Transverse colon (tissue), 3 donors: ENCODE measurements at regions not wholly inside any gene's neighbourhood (a gene's known extent, or its start where the extent isn't known, plus 50 kb on each side); places are given as distances from the start of the nearest gene placed in this dataset.

Source experiments
- POLR2A ChIP-seq: fragments of 450-650 bp; IDR thresholded peaks from one replicate; pipeline ENCODE4 v1.6.1; 2016; ENCODE audit warnings: antibody characterized with exemption, mild to moderate bottlenecking, moderate library complexity
- TF ChIP-seq, protein P1 (sequence below), 5 experiments: fragments of 200-600 bp in 3 of 5; fragments of 450-650 bp in 2 of 5; sonication (generic) in 3 of 5; IDR thresholded peaks; 1 replicate in 2 of 5; 2 replicates in 3 of 5; pipeline ENCODE4 v1.5.1; 2016 to 2017; ENCODE audit warnings: antibody characterized with exemption in 5 of 5, inconsistent platforms in 3 of 5, mild to moderate bottlenecking in 2 of 5, moderate library complexity in 1 of 5

DNA sequence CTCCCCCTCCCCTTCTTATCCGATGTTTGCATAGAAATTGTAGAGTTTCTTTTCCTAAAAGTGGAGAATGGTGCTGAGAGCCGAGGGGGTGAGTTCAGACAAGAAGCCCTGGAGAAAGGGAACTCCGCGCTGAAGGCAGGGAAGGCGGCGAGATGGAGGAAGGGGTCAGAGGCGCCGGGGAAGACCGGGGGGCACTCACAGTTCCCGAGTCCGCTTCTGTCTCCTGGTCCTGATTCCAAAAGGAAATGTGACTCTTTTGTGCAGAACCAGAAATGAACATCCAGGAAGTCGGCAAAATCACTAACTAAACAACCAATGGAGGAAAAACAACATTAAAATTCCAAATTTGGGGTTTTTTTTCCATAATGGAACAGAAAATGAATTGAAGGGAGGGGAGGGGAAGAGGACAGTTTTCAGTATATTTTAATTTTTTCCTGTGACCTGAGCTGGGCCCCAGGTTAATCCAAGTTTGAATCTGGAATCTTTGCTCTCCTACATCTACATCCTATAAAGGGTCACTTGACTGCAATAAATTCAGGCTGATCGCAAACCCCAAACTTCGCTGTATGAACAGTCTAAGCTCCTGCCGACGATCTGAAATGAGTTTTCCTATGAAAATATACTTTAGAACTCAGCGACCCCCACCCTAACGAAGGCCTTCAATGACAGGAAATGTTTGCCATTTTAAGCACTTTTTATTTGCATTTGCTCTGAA, 252.3 kb downstream of the C16orf95 start:
- no peak for TF ChIP-seq POLR2A
- TF ChIP-seq, protein P1, sequence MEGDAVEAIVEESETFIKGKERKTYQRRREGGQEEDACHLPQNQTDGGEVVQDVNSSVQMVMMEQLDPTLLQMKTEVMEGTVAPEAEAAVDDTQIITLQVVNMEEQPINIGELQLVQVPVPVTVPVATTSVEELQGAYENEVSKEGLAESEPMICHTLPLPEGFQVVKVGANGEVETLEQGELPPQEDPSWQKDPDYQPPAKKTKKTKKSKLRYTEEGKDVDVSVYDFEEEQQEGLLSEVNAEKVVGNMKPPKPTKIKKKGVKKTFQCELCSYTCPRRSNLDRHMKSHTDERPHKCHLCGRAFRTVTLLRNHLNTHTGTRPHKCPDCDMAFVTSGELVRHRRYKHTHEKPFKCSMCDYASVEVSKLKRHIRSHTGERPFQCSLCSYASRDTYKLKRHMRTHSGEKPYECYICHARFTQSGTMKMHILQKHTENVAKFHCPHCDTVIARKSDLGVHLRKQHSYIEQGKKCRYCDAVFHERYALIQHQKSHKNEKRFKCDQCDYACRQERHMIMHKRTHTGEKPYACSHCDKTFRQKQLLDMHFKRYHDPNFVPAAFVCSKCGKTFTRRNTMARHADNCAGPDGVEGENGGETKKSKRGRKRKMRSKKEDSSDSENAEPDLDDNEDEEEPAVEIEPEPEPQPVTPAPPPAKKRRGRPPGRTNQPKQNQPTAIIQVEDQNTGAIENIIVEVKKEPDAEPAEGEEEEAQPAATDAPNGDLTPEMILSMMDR (IDR thresholded peaks at IDR 0.05): no peak
